Prostate gland (tissue), 2 donors: ENCODE measurements at regions not wholly inside any gene's neighbourhood (a gene's known extent, or its start where the extent isn't known, plus 50 kb on each side); places are given as distances from the start of the nearest gene placed in this dataset.
A peak's percentile ranks its signal among the peaks of the same experiment; 100 is the strongest.

ENCODE experiments used
- DNase-seq: peaks from one replicate; pipeline ENCODE4 v3.0.0-alpha.2; 2019; ENCODE audit warnings: low spot score
- H3K27ac ChIP-seq, 2 donors: fragments of 200-600 bp; sonication (generic); 2 replicates each; pipeline ENCODE4 v1.5.1; 2017 to 2019
- H3K27me3 ChIP-seq: fragments of 200-600 bp; sonication (generic); replicated peaks from 2 replicates; pipeline ENCODE4 v1.5.1; 2019; ENCODE audit not compliant: insufficient read depth
- H3K36me3 ChIP-seq, 2 donors: fragments of 200-600 bp; sonication (generic); 1 replicate in 1 of 2; 2 replicates in 1 of 2; pipeline versions ENCODE4 v1.5.1 to v1.8.1; 2017 to 2019
- H3K4me1 ChIP-seq: fragments of 200-600 bp; sonication (generic); replicated peaks from 2 replicates; pipeline ENCODE4 v1.5.1; 2019
- H3K4me3 ChIP-seq, 2 donors: fragments of 200-600 bp; sonication (generic); 2 replicates each; pipeline ENCODE4 v1.5.1; 2017 to 2019
- H3K9me3 ChIP-seq: fragments of 200-600 bp; sonication (generic); 2 replicates; pipeline ENCODE4 v1.5.1; 2017
- POLR2A ChIP-seq: fragments of 450-650 bp; IDR thresholded peaks from one replicate; pipeline ENCODE4 v1.6.1; 2016; ENCODE audit warnings: antibody characterized with exemption, mild to moderate bottlenecking
- POLR2AphosphoS5 ChIP-seq: sonication (generic); formaldehyde crosslinking; IDR thresholded peaks from one replicate; pipeline ENCODE4 v1.6.1; 2017; ENCODE audit warnings: antibody characterized with exemption
- WGBS: methylation state at CpG from one replicate; pipeline ENCODE4 v1.1.5; 2018; 5-methylcytosine and 5-hydroxymethylcytosine counted together
- intact Hi-C: fragments of 100-400 bp; cut with DNase I; formaldehyde crosslinking; loops from one replicate; pipeline ENCODE4 v1.14.2; 2022
- TF ChIP-seq, protein P1 (sequence below), 4 experiments: fragments of 200-600 bp in 2 of 4; fragments of 450-650 bp in 2 of 4; sonication (generic) in 2 of 4; IDR thresholded peaks; 1 replicate in 3 of 4; 2 replicates in 1 of 4; pipeline ENCODE4 v1.5.1; 2016 to 2019; ENCODE audit warnings: antibody characterized with exemption in 4 of 4, mild to moderate bottlenecking in 2 of 4, moderate library complexity in 2 of 4

- Histone ChIP-seq H3K9me3 (no peaks in the 10 kb centered on the region), H3K27ac (no peak overlapping the region), H3K36me3 (no peaks in the 10 kb centered on the region), H3K4me1 (no peaks in the 10 kb centered on the region), H3K27me3 (no peaks in the 10 kb centered on the region), H3K4me3 (no peak overlapping the region)
- TF ChIP-seq POLR2AphosphoS5 (no peak), POLR2A (no peak)
- TF ChIP-seq, protein P1, sequence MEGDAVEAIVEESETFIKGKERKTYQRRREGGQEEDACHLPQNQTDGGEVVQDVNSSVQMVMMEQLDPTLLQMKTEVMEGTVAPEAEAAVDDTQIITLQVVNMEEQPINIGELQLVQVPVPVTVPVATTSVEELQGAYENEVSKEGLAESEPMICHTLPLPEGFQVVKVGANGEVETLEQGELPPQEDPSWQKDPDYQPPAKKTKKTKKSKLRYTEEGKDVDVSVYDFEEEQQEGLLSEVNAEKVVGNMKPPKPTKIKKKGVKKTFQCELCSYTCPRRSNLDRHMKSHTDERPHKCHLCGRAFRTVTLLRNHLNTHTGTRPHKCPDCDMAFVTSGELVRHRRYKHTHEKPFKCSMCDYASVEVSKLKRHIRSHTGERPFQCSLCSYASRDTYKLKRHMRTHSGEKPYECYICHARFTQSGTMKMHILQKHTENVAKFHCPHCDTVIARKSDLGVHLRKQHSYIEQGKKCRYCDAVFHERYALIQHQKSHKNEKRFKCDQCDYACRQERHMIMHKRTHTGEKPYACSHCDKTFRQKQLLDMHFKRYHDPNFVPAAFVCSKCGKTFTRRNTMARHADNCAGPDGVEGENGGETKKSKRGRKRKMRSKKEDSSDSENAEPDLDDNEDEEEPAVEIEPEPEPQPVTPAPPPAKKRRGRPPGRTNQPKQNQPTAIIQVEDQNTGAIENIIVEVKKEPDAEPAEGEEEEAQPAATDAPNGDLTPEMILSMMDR (IDR thresholded peaks at IDR 0.05), result no peak
- 53% methylated on average over 5 of the region's 5 CpGs for WGBS
- intact Hi-C loops, result no loop called here
- no peak for DNase-seq
Measured at GRCh38 chr9:78127279-78128225, 95.9 kb upstream of the GNAQ start.

DNA sequence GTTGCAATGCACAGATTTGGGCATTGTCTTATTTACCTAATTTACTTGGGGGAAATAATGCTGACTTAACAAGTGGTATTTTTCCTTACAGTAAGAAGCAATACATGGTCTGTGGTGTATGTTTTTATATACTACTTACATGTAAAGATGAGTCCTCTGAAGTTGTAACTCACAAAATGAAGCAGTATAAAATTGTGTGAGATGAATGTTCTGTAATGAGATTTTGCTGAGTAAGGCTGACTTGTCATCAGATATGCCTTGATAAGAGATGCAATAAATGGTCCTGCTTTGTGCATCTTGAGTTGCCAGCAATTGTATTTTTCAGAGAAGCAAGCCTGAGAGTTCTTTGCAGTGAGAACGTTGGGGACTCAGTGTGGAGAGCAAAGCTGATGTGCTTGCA lies 92.2 kb upstream of the GNAQ start:
- Histone ChIP-seq H3K4me3 (no peak overlapping the region), H3K36me3 (no peaks in the 10 kb centered on the region), H3K27ac (no peak overlapping the region), H3K27me3 (no peaks in the 10 kb centered on the region), H3K4me1 (no peaks in the 10 kb centered on the region), H3K9me3 (no peaks in the 10 kb centered on the region)
- DNase-seq, result no peak
- intact Hi-C loops, result loop anchor here (5.0 kb wide), 1 partner anchor 692 kb away; no protein-coding TSS in a partner anchor
- WGBS, result 39% methylated on average over 1 of the region's 1 CpG
- no peak for TF ChIP-seq POLR2A
- no peak for TF ChIP-seq POLR2AphosphoS5
- TF ChIP-seq, protein P1 (IDR thresholded peaks at IDR 0.05), result no peak

DNA sequence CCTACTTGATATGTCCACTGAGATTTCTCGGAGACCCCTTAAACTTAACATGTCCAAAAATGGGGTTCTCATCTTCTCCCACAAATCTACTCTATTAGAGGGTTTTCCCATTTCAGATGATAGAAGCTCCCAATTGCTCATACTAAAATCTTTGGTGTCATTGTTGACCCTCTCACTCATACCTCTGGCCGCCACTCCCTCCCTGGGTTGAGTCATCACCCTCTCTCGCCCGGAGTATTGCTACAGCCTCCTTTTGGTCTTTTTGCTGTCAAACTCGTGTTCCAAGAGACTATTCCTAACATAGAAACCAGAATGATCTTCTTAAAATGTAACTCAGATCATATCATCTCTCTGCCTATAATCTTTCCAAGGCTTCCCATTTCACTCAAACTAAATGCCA lies 91.0 kb upstream of the GNAQ start:
- 80% methylated on average over 5 of the region's 5 CpGs for WGBS
- no peaks in the 10 kb centered on the region for H3K9me3 ChIP-seq
- no peak for DNase-seq
- TF ChIP-seq POLR2AphosphoS5, result no peak
- TF ChIP-seq POLR2A, result no peak
- TF ChIP-seq, protein P1 (IDR thresholded peaks at IDR 0.05), result no peak
- H3K27ac ChIP-seq, result no peak overlapping the region
- intact Hi-C loops, result loop anchor here (5.0 kb wide), 1 partner anchor 690 kb away; no protein-coding TSS in a partner anchor
- no peaks in the 10 kb centered on the region for H3K27me3 ChIP-seq
- no peak overlapping the region for H3K4me3 ChIP-seq
- no peaks in the 10 kb centered on the region for H3K36me3 ChIP-seq
- H3K4me1 ChIP-seq, result no peaks in the 10 kb centered on the region

DNA sequence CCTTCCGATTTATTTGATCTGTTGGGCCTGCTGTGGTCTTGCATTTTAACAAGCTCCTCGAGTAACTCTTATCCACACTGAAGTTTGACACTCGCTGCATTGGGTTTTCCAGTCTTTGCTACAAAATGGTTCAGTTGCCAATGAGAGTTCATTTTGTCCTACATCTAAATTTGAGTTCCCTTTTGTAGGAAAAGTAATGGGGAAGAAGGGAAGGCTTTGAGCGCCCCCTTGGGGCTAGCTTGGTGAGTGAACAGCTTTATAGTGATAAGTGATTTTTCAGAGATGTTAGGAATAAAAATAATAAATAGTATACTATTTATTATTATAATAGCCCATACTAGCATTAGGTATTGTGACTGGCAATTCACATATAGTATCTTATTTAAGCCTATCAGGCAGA lies 89.9 kb upstream of the GNAQ start:
- Histone ChIP-seq H3K36me3 (no peaks in the 10 kb centered on the region), H3K27ac (no peak overlapping the region), H3K4me1 (no peaks in the 10 kb centered on the region), H3K9me3 (no peaks in the 10 kb centered on the region), H3K4me3 (no peak overlapping the region), H3K27me3 (no peaks in the 10 kb centered on the region)
- 53% methylated on average over 4 of the region's 4 CpGs for WGBS
- intact Hi-C loops, result loop anchor here (5.0 kb wide), 1 partner anchor 689 kb away; no protein-coding TSS in a partner anchor
- TF ChIP-seq, protein P1 (IDR thresholded peaks at IDR 0.05), result peak in 3 of 4 experiments; percentile 34 to 52 (median 51)
- no peak for TF ChIP-seq POLR2AphosphoS5
- DNase-seq, result peak; percentile 27
